COR-L47 (cell line): ENCODE measurements at regions not wholly inside any gene's neighbourhood (a gene's known extent, or its start where the extent isn't known, plus 50 kb on each side); places are given as distances from the start of the nearest gene placed in this dataset.

Experiments
- DNase-seq: peaks from one replicate; lab custom pipeline; 2025; lab: John Stamatoyannopoulos, UW

- DNase-seq, result no peak
Measured at GRCh38 chr1:221069986-221070385, 190.7 kb downstream of the HLX start.

GRCh38 chr1:221071777-221072176, 192.5 kb downstream of the HLX start:
- no peak for DNase-seq

- DNase-seq, result no peak
Measured at GRCh38 chr1:221072214-221072613, 193.0 kb downstream of the HLX start.

- DNase-seq, result no peak
Measured at GRCh38 chr1:221074332-221074731, 195.1 kb downstream of the HLX start.

GRCh38 chr1:221075911-221076310, 196.7 kb downstream of the HLX start:
- DNase-seq, result no peak

- no peak for DNase-seq
Measured at GRCh38 chr1:221076391-221076811, 197.2 kb downstream of the HLX start.

- no peak for DNase-seq
Measured at GRCh38 chr1:221078260-221078965, 199.2 kb downstream of the HLX start.

- no peak for DNase-seq
Measured at GRCh38 chr1:221083902-221084301, 204.7 kb downstream of the HLX start.

- DNase-seq, result no peak
Measured at GRCh38 chr1:221084681-221085080, 205.4 kb downstream of the HLX start.

- no peak for DNase-seq
Measured at GRCh38 chr1:221085701-221086375, 206.6 kb downstream of the HLX start.

GRCh38 chr1:221087919-221088318, 208.7 kb downstream of the HLX start:
- DNase-seq, result no peak

- DNase-seq, result no peak
Measured at GRCh38 chr1:221089273-221089672, 210.0 kb downstream of the HLX start.

- DNase-seq, result no peak
Measured at GRCh38 chr1:221089803-221090202, 210.6 kb downstream of the HLX start.

- DNase-seq, result no peak
Measured at GRCh38 chr1:221093903-221094791, 214.9 kb downstream of the HLX start.

- DNase-seq, result no peak
Measured at GRCh38 chr1:221097479-221098281, 218.4 kb downstream of the HLX start.

GRCh38 chr1:221098471-221099405, 219.5 kb downstream of the HLX start:
- no peak for DNase-seq

GRCh38 chr1:221099747-221100595, 220.7 kb downstream of the HLX start:
- DNase-seq, result no peak

GRCh38 chr1:221100611-221101010, 221.4 kb downstream of the HLX start:
- DNase-seq, result no peak

GRCh38 chr1:221101807-221102605, 222.8 kb downstream of the HLX start:
- no peak for DNase-seq
